IMR-90 (cell line): ENCODE measurements at regions not wholly inside any gene's neighbourhood (a gene's known extent, or its start where the extent isn't known, plus 50 kb on each side); places are given as distances from the start of the nearest gene placed in this dataset.
A peak's percentile ranks its signal among the peaks of the same experiment; 100 is the strongest.

ENCODE experiments used
- ATAC-seq: fragments of 200-7000 bp; cut with Tn5 transposase; 2 replicates; pipeline ENCODE4 v1.9.1; 2020; ENCODE audit warnings: low read depth, mild to moderate bottlenecking, moderate library complexity
- BruUV-seq: library from RNA; stranded (reverse); fragments of 400-500 nt; replicated peaks from 2 replicates; lab custom pipeline; 2021; lab: Mats Ljungman, UMichigan
- CTCF ChIA-PET: fragments of 300-600 bp; formaldehyde crosslinking; extraction: SDS; loops from one replicate; lab custom pipeline; 2021; ENCODE audit warnings: antibody characterized with exemption; lab: Yijun Ruan, JAX
- POLR2A ChIA-PET: fragments of 300-600 bp; sonication (Branson Sonifier 250); formaldehyde crosslinking; loops from one replicate; lab custom pipeline; 2022; ENCODE audit warnings: antibody characterized with exemption; ENCODE audit not compliant: unreplicated experiment; lab: Charles Lee
- DNase-seq: peaks from one replicate; pipeline ENCODE4 v3.0.0; 2013
- H2AFZ ChIP-seq: replicated peaks from 2 replicates; pipeline ENCODE3; 2013; ENCODE audit warnings: low read length, mild to moderate bottlenecking; ENCODE audit not compliant: poor library complexity
- H2AK5ac ChIP-seq: 2 replicates; pipeline ENCODE4 v1.6.1; 2013; ENCODE audit warnings: low read depth, low read length, inconsistent platforms
- H2AK9ac ChIP-seq: replicated peaks from 2 replicates; pipeline ENCODE3; 2013; ENCODE audit warnings: mild to moderate bottlenecking, low read depth, low read length, moderate library complexity; ENCODE audit not compliant: poor library complexity
- H2BK120ac ChIP-seq: 2 replicates; pipeline ENCODE4 v1.6.1; 2013; ENCODE audit warnings: low read depth, low read length, inconsistent platforms
- H2BK15ac ChIP-seq: 3 replicates; pipeline ENCODE4 v1.6.1; 2013; ENCODE audit warnings: low read depth, low read length, inconsistent platforms
- H2BK20ac ChIP-seq: 2 replicates; pipeline ENCODE4 v1.6.1; 2013; ENCODE audit warnings: low read depth, mild to moderate bottlenecking, inconsistent platforms, low read length, moderate library complexity
- H2BK5ac ChIP-seq: 2 replicates; pipeline ENCODE4 v1.6.1; 2013; ENCODE audit warnings: mild to moderate bottlenecking, low read depth, low read length, inconsistent platforms; ENCODE audit not compliant: poor library complexity, severe bottlenecking
- H3K14ac ChIP-seq: replicated peaks from 2 replicates; pipeline ENCODE4 v1.6.1; 2013; ENCODE audit warnings: low read depth, low read length, inconsistent platforms
- H3K18ac ChIP-seq: 2 replicates; pipeline ENCODE4 v1.6.1; 2013; ENCODE audit warnings: low read depth, low read length, control low read depth
- H3K23ac ChIP-seq: 2 replicates; pipeline ENCODE4 v1.6.1; 2013; ENCODE audit warnings: low read depth, low read length, inconsistent platforms
- H3K27ac ChIP-seq: 2 replicates; pipeline ENCODE4 v1.5.1; 2013; ENCODE audit warnings: mild to moderate bottlenecking, control low read depth, low read length; ENCODE audit not compliant: insufficient read depth
- H3K27me3 ChIP-seq: 2 replicates; pipeline ENCODE4 v1.6.1; 2013; ENCODE audit warnings: low read length; ENCODE audit not compliant: control insufficient read depth, insufficient read depth
- H3K36me3 ChIP-seq: 2 replicates; pipeline ENCODE4 v1.6.1; 2013; ENCODE audit warnings: low read length, mixed read lengths; ENCODE audit not compliant: control insufficient read depth, insufficient read depth
- H3K4ac ChIP-seq: 2 replicates; pipeline ENCODE4 v1.6.1; 2013; ENCODE audit warnings: low read depth, low read length, inconsistent platforms
- H3K4me1 ChIP-seq: 2 replicates; pipeline ENCODE4 v1.6.1; 2013; ENCODE audit warnings: low read length, mixed read lengths; ENCODE audit not compliant: control insufficient read depth, insufficient read depth
- H3K4me2 ChIP-seq: 2 replicates; pipeline ENCODE4 v1.6.1; 2013; ENCODE audit warnings: low read depth, mild to moderate bottlenecking, control low read depth, low read length, moderate library complexity
- H3K4me3 ChIP-seq: 2 replicates; pipeline ENCODE4 v1.5.1; 2013; ENCODE audit warnings: low read depth, mild to moderate bottlenecking, control low read depth, low read length, moderate library complexity; ENCODE audit not compliant: insufficient read depth
- H3K56ac ChIP-seq: 2 replicates; pipeline ENCODE4 v1.6.1; 2013; ENCODE audit warnings: low read length, inconsistent platforms; ENCODE audit not compliant: insufficient read depth; ENCODE audit errors: extremely low read depth
- H3K79me1 ChIP-seq, 2 experiments: 2 replicates each; pipeline ENCODE4 v1.6.1; 2013; ENCODE audit warnings: low read length in 2 of 2, inconsistent platforms in 1 of 2, low read depth in 1 of 2
- H3K9ac ChIP-seq: 2 replicates; pipeline ENCODE4 v1.6.1; 2013; ENCODE audit warnings: low read depth, low read length, control low read depth
- H3K9me1 ChIP-seq: 2 replicates; pipeline ENCODE4 v1.6.1; 2013; ENCODE audit warnings: low read length, inconsistent platforms; ENCODE audit not compliant: insufficient read depth
- H3K9me3 ChIP-seq: 2 replicates; pipeline ENCODE4 v1.6.1; 2013; ENCODE audit warnings: low read length; ENCODE audit not compliant: control insufficient read depth, insufficient read depth
- H4K20me1 ChIP-seq: 2 replicates; pipeline ENCODE4 v1.6.1; 2013; ENCODE audit warnings: low read length, inconsistent platforms; ENCODE audit not compliant: insufficient read depth
- H4K5ac ChIP-seq: 2 replicates; pipeline ENCODE4 v1.6.1; 2013; ENCODE audit warnings: mild to moderate bottlenecking, low read depth, low read length, control low read depth
- H4K8ac ChIP-seq, 2 experiments: 2 replicates each; pipeline ENCODE4 v1.6.1; 2013; ENCODE audit warnings: low read depth in 2 of 2, low read length in 2 of 2, control low read depth in 1 of 2, inconsistent platforms in 1 of 2
- H4K91ac ChIP-seq: 2 replicates; pipeline ENCODE4 v1.6.1; 2013; ENCODE audit warnings: low read depth, low read length, inconsistent platforms; ENCODE audit not compliant: insufficient read depth
- BHLHE40 ChIP-seq: fragments of 150-350 bp; IDR thresholded peaks from 2 replicates; pipeline ENCODE4 v1.6.1; 2016; ENCODE audit warnings: mild to moderate bottlenecking, low read depth, low read length
- CHD1 ChIP-seq: IDR thresholded peaks from 2 replicates; pipeline ENCODE4 v1.6.1; 2012; ENCODE audit warnings: low read depth, low read length, improper control_type of control experiment
- MAFK ChIP-seq: IDR thresholded peaks from 2 replicates; pipeline ENCODE4 v1.6.1; 2012; ENCODE audit warnings: low read depth, low read length, improper control_type of control experiment
- MXI1 ChIP-seq: IDR thresholded peaks from 2 replicates; pipeline ENCODE4 v1.6.1; 2012; ENCODE audit warnings: low read depth, mild to moderate bottlenecking, low read length, moderate library complexity, borderline replicate concordance
- POLR2A ChIP-seq: IDR thresholded peaks from 2 replicates; pipeline ENCODE4 v1.6.1; 2012; ENCODE audit warnings: mild to moderate bottlenecking, low read depth, low read length
- SMC3 ChIP-seq: fragments of 150-350 bp; IDR thresholded peaks from 2 replicates; pipeline ENCODE4 v1.6.1; 2016; ENCODE audit warnings: low read depth, mild to moderate bottlenecking, antibody characterized with exemption, low read length, moderate library complexity
- WGBS, 2 experiments: methylation state at CpG; one replicate each; pipeline versions ENCODE4 v1.1.5 to v1.1.7; 2013; ENCODE audit warnings: missing lambda C conversion rate in 2 of 2; ENCODE audit not compliant: insufficient read length in 1 of 2; ENCODE audit errors: extremely low coverage in 2 of 2; 5-methylcytosine and 5-hydroxymethylcytosine counted together
- dilution Hi-C: fragments of 300-500 bp; cut with HindIII; formaldehyde crosslinking; loops from one replicate; pipeline ENCODE4 v1.14.3; 2018; ENCODE audit warnings: low sequenced_read_pairs; ENCODE audit not compliant: unreplicated experiment
- in situ Hi-C: fragments of 300-500 bp; cut with MboI; formaldehyde crosslinking; loops from 3 replicates; pipeline ENCODE4 v1.14.3; 2019; ENCODE audit warnings: low sequenced_read_pairs, inconsistent platforms, mixed read lengths
- intact Hi-C: fragments of 100-400 bp; cut with micrococcal nuclease; formaldehyde crosslinking; loops from 2 replicates; pipeline ENCODE4 v1.10.0; 2022

GRCh38 chr5:8329773-8330172 is 460.8 kb downstream of the MTRR start:
- no peak overlapping the region for H3K23ac ChIP-seq
- TF ChIP-seq CHD1, result no peak
- TF ChIP-seq BHLHE40, result no peak
- no peak for TF ChIP-seq MXI1
- no peak for TF ChIP-seq MAFK
- no peak for TF ChIP-seq SMC3
- TF ChIP-seq POLR2A, result no peak
- in situ Hi-C loops (no loop called here), dilution Hi-C loops (no loop called here), intact Hi-C loops (no loop called here)
- no peak overlapping the region for H3K14ac ChIP-seq
- BruUV-seq, result no TSS peak
- no peak overlapping the region for H3K18ac ChIP-seq
- no peak overlapping the region for H2AFZ ChIP-seq
- H3K9ac ChIP-seq, result no peak overlapping the region
- no peak overlapping the region for H3K4me3 ChIP-seq
- H2BK5ac ChIP-seq, result no peak overlapping the region
- H4K91ac ChIP-seq, result no peak overlapping the region
- H2BK20ac ChIP-seq, result no peak overlapping the region
- DNase-seq (peak; percentile 48), ATAC-seq (no peak)
- no peaks in the 10 kb centered on the region for H3K4me1 ChIP-seq
- no peaks in the 10 kb centered on the region for H3K9me1 ChIP-seq
- no peak overlapping the region for H2BK15ac ChIP-seq
- no peak overlapping the region for H4K5ac ChIP-seq
- ChIA-PET CTCF (no interaction called here), POLR2A (no interaction called here)
- H2BK120ac ChIP-seq, result no peak overlapping the region
- peaks cover 4% of the 10 kb centered on the region for H3K27me3 ChIP-seq
- no peak overlapping the region for H2AK9ac ChIP-seq
- no peak overlapping the region for H3K56ac ChIP-seq
- no peaks in the 10 kb centered on the region for H3K79me1 ChIP-seq
- H3K27ac ChIP-seq, result no peak overlapping the region
- H4K8ac ChIP-seq, result no peak overlapping the region
- no peak overlapping the region for H3K4me2 ChIP-seq
- no peaks in the 10 kb centered on the region for H3K9me3 ChIP-seq
- no peaks in the 10 kb centered on the region for H3K36me3 ChIP-seq
- H4K20me1 ChIP-seq, result no peaks in the 10 kb centered on the region
- H3K4ac ChIP-seq, result no peak overlapping the region
- H2AK5ac ChIP-seq, result no peak overlapping the region
- WGBS, 2 experiments, result no CpG with 5 or more reads among the region's 5 CpGs
